Ishikawa (cell line): ENCODE measurements at regions not wholly inside any gene's neighbourhood (a gene's known extent, or its start where the extent isn't known, plus 50 kb on each side); places are given as distances from the start of the nearest gene placed in this dataset.
A peak's percentile ranks its signal among the peaks of the same experiment; 100 is the strongest.

Experiments used
- CEBPB ChIP-seq: IDR thresholded peaks from 2 replicates; pipeline ENCODE4 v1.6.1; 2012
- CREB1 ChIP-seq: IDR thresholded peaks from 2 replicates; pipeline ENCODE4 v1.6.1; 2012; ENCODE audit warnings: low read depth
- EGR1 ChIP-seq: IDR thresholded peaks from 2 replicates; pipeline ENCODE4 v1.6.1; 2012
- EP300 ChIP-seq: IDR thresholded peaks from 2 replicates; pipeline ENCODE4 v1.6.1; 2012; ENCODE audit warnings: borderline replicate concordance
- FOXM1 ChIP-seq: IDR thresholded peaks from 2 replicates; pipeline ENCODE4 v1.6.1; 2012; ENCODE audit warnings: low read depth, borderline replicate concordance
- NFIC ChIP-seq: IDR thresholded peaks from 2 replicates; pipeline ENCODE4 v1.6.1; 2012
- RAD21 ChIP-seq: IDR thresholded peaks from 2 replicates; pipeline ENCODE4 v1.6.1; 2012; ENCODE audit warnings: low read depth
- TAF1 ChIP-seq: IDR thresholded peaks from 2 replicates; pipeline ENCODE4 v1.6.1; 2012; ENCODE audit warnings: low read depth, mild to moderate bottlenecking
- TCF12 ChIP-seq: IDR thresholded peaks from 2 replicates; pipeline ENCODE4 v1.6.1; 2012; ENCODE audit warnings: low read depth
- TEAD4 ChIP-seq: IDR thresholded peaks from 2 replicates; pipeline ENCODE4 v1.6.1; 2012
- YY1 ChIP-seq: IDR thresholded peaks from 2 replicates; pipeline ENCODE4 v1.6.1; 2012; ENCODE audit warnings: low read depth
- ZBTB7A ChIP-seq: IDR thresholded peaks from 2 replicates; pipeline ENCODE4 v1.6.1; 2012; ENCODE audit warnings: low read depth
- TF ChIP-seq, protein P1 (sequence below): IDR thresholded peaks from 2 replicates; pipeline ENCODE4 v1.6.1; 2012
- TF ChIP-seq, protein P2 (sequence below): IDR thresholded peaks from 2 replicates; pipeline ENCODE4 v1.6.1; 2012
- TF ChIP-seq, protein P3 (sequence below): IDR thresholded peaks from 2 replicates; pipeline ENCODE4 v1.6.1; 2012; ENCODE audit warnings: low read depth, mild to moderate bottlenecking

- TF ChIP-seq ZBTB7A (no peak), RAD21 (no peak), NFIC (no peak), FOXM1 (no peak), TEAD4 (no peak), TAF1 (no peak), CEBPB (no peak), TCF12 (no peak), EGR1 (no peak), CREB1 (no peak)
- TF ChIP-seq, protein P1, sequence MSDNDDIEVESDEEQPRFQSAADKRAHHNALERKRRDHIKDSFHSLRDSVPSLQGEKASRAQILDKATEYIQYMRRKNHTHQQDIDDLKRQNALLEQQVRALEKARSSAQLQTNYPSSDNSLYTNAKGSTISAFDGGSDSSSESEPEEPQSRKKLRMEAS, result no peak
These were observed 286.4 kb upstream of the ISL1 start for GRCh38 chr5:51096859-51097258.

- TF ChIP-seq NFIC (no peak), TEAD4 (no peak)
- TF ChIP-seq, protein P1, result no peak
These were observed 283.9 kb upstream of the ISL1 start for GRCh38 chr5:51099173-51099853.

GRCh38 chr5:51104556-51104955 lies 278.7 kb upstream of the ISL1 start:
- TF ChIP-seq CREB1 (no peak), YY1 (no peak), EGR1 (no peak), RAD21 (no peak), FOXM1 (no peak), CEBPB (no peak)

GRCh38 chr5:51109786-51110410 lies 273.4 kb upstream of the ISL1 start:
- TF ChIP-seq NFIC (no peak), CREB1 (no peak), ZBTB7A (no peak), FOXM1 (no peak), TEAD4 (no peak), YY1 (no peak), RAD21 (no peak), EGR1 (no peak), EP300 (no peak), CEBPB (no peak), TAF1 (no peak)
- TF ChIP-seq, protein P2, sequence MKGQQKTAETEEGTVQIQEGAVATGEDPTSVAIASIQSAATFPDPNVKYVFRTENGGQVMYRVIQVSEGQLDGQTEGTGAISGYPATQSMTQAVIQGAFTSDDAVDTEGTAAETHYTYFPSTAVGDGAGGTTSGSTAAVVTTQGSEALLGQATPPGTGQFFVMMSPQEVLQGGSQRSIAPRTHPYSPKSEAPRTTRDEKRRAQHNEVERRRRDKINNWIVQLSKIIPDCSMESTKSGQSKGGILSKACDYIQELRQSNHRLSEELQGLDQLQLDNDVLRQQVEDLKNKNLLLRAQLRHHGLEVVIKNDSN, result no peak
- TF ChIP-seq, protein P1, result no peak

- no peak for TF ChIP-seq YY1
- no peak for TF ChIP-seq TEAD4
These were observed 252.0 kb upstream of the ISL1 start for GRCh38 chr5:51131266-51131665.

DNA sequence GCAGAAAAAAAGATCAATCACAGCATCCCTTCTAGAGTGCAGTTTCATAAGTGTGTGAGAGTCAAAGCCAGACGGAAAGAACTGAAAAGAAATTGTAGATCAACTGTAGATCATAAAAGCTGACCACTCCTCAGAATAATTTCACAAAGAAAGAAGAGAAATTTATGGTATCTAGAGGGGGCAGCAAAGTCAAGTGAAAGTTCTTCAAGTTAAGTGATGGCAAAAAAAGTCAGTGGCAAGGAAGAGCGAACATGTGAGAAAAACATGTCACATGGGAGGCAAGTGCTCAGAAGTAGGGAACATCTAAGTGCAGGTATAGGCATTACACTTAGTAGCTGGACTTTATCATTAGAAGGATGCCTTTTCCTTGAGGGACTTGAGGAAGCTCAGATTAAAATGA lies 245.1 kb upstream of the ISL1 start:
- no peak for TF ChIP-seq CEBPB
- TF ChIP-seq RAD21, result peak; percentile 37; the same call in 1 of the 2 replicates
- TF ChIP-seq TCF12, result no peak
- no peak for TF ChIP-seq ZBTB7A
- TF ChIP-seq TAF1, result no peak
- TF ChIP-seq, protein P2, result no peak
- no peak for TF ChIP-seq EGR1

DNA sequence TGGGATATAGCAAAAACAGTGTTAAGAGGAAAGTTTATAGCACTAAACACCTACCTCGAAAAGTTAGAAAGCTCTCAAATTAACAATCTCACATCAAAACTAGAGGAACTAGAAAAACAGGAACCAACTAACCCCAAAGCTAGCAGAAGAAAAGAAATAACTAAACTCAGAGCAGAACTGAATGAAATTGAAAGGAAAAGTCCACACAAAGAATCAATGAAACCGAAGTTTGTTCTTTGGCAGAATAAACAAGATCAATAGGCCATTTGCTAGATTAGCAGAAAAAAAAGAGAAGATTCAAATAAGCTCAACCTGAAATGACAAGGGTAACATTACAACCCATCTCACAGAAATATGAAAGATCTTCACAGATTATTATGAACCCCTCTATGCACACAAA lies 234.8 kb upstream of the ISL1 start:
- TF ChIP-seq, protein P3, sequence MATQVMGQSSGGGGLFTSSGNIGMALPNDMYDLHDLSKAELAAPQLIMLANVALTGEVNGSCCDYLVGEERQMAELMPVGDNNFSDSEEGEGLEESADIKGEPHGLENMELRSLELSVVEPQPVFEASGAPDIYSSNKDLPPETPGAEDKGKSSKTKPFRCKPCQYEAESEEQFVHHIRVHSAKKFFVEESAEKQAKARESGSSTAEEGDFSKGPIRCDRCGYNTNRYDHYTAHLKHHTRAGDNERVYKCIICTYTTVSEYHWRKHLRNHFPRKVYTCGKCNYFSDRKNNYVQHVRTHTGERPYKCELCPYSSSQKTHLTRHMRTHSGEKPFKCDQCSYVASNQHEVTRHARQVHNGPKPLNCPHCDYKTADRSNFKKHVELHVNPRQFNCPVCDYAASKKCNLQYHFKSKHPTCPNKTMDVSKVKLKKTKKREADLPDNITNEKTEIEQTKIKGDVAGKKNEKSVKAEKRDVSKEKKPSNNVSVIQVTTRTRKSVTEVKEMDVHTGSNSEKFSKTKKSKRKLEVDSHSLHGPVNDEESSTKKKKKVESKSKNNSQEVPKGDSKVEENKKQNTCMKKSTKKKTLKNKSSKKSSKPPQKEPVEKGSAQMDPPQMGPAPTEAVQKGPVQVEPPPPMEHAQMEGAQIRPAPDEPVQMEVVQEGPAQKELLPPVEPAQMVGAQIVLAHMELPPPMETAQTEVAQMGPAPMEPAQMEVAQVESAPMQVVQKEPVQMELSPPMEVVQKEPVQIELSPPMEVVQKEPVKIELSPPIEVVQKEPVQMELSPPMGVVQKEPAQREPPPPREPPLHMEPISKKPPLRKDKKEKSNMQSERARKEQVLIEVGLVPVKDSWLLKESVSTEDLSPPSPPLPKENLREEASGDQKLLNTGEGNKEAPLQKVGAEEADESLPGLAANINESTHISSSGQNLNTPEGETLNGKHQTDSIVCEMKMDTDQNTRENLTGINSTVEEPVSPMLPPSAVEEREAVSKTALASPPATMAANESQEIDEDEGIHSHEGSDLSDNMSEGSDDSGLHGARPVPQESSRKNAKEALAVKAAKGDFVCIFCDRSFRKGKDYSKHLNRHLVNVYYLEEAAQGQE, result no peak
- TF ChIP-seq EGR1, result no peak
- no peak for TF ChIP-seq CEBPB
- TF ChIP-seq EP300, result no peak
- no peak for TF ChIP-seq YY1
- no peak for TF ChIP-seq TAF1
- no peak for TF ChIP-seq FOXM1
- TF ChIP-seq, protein P1, result no peak
- TF ChIP-seq TCF12, result no peak
- no peak for TF ChIP-seq RAD21
- TF ChIP-seq NFIC, result no peak
